Endodermal cell (in vitro differentiated cells): ENCODE measurements at regions not wholly inside any gene's neighbourhood (a gene's known extent, or its start where the extent isn't known, plus 50 kb on each side); places are given as distances from the start of the nearest gene placed in this dataset.

ENCODE experiments used
- DNase-seq: peaks from one replicate; pipeline ENCODE4 v3.0.0-alpha.2; 2017
- H3K27ac ChIP-seq: 2 replicates; pipeline ENCODE4 v1.5.1; 2013; ENCODE audit warnings: mild to moderate bottlenecking, low read depth, low read length, moderate library complexity
- H3K27me3 ChIP-seq: 2 replicates; pipeline ENCODE4 v1.6.1; 2013; ENCODE audit warnings: mild to moderate bottlenecking, low read length, moderate library complexity; ENCODE audit not compliant: insufficient read depth, control insufficient read depth, poor library complexity, severe bottlenecking
- H3K36me3 ChIP-seq: 2 replicates; pipeline ENCODE4 v1.7.0; 2013; ENCODE audit warnings: mild to moderate bottlenecking, low read length, moderate library complexity; ENCODE audit not compliant: control insufficient read depth, insufficient read depth
- H3K4me1 ChIP-seq: one replicate; pipeline ENCODE4 v1.7.0; 2013; ENCODE audit warnings: low read length; ENCODE audit not compliant: control insufficient read depth, insufficient read depth
- H3K4me3 ChIP-seq: 2 replicates; pipeline ENCODE4 v1.5.1; 2013; ENCODE audit warnings: mild to moderate bottlenecking, low read length, moderate library complexity
- H3K9ac ChIP-seq: 2 replicates; pipeline ENCODE4 v1.6.1; 2013; ENCODE audit warnings: mild to moderate bottlenecking, low read length, moderate library complexity; ENCODE audit not compliant: poor library complexity, severe bottlenecking; ENCODE audit errors: extremely low read depth
- H3K9me3 ChIP-seq: 2 replicates; pipeline ENCODE4 v1.6.1; 2013; ENCODE audit warnings: mild to moderate bottlenecking, low read length, moderate library complexity; ENCODE audit not compliant: control insufficient read depth
- H3K27ac Mint-ChIP-seq: 2 replicates; pipeline ENCODE4 v1.8.0; 2020; ENCODE audit warnings: mixed read lengths
- H3K27me3 Mint-ChIP-seq: 2 replicates; pipeline ENCODE4 v1.8.0; 2021; ENCODE audit warnings: mild to moderate bottlenecking, mixed read lengths; ENCODE audit not compliant: insufficient read depth
- H3K36me3 Mint-ChIP-seq: 2 replicates; pipeline ENCODE4 v1.8.0; 2020; ENCODE audit warnings: low read depth, mixed read lengths
- H3K4me1 Mint-ChIP-seq: 2 replicates; pipeline ENCODE4 v1.8.0; 2020; ENCODE audit warnings: mixed read lengths
- H3K4me3 Mint-ChIP-seq: 2 replicates; pipeline ENCODE4 v1.8.0; 2020; ENCODE audit warnings: mild to moderate bottlenecking, moderate library complexity, mixed read lengths
- H3K9me3 Mint-ChIP-seq: 2 replicates; pipeline ENCODE4 v1.8.0; 2020; ENCODE audit warnings: mild to moderate bottlenecking, mixed read lengths
- WGBS, 2 experiments: methylation state at CpG; one replicate each; pipeline versions ENCODE4 v1.1.5 to v1.1.7; 2013; ENCODE audit warnings: missing lambda C conversion rate in 2 of 2, mixed read lengths in 1 of 2; ENCODE audit not compliant: insufficient coverage in 1 of 2, insufficient read length in 1 of 2; 5-methylcytosine and 5-hydroxymethylcytosine counted together
- TF ChIP-seq, protein P1 (sequence below): fragments of 200-600 bp; sonication (generic); conservative IDR thresholded peaks from 2 replicates; pipeline ENCODE4 v1.5.0; 2021; ENCODE audit warnings: antibody characterized with exemption, mild to moderate bottlenecking

DNA sequence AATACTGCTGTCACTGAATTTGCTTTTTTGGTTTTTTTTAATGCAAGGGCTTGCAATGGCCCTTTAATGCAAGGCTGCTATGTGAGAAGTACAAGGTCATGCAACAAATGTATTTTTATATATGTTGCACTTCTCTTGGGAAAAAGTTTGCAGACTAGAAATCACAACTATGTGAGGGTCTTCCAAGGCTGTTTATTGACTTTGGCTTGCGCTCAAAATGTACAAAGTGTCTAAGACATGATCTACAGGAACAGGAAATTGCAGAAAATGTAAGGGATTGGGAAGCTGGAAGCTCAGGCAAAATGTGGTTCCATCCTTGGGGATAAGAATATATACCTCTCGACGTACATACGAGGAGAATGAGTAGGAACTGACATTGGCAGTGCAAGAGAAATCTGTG lies 92.2 kb upstream of the F13A1 start:
- Histone ChIP-seq H3K9me3 (no peaks in the 10 kb centered on the region), H3K9ac (no peak overlapping the region), H3K4me3 (no peak overlapping the region), H3K4me1 (no peaks in the 10 kb centered on the region), H3K27me3 (no peaks in the 10 kb centered on the region), H3K36me3 (no peaks in the 10 kb centered on the region), H3K27ac (no peak overlapping the region)
- DNase-seq = no peak
- H3K9me3 Mint-ChIP-seq = no peaks in the 10 kb centered on the region
- TF ChIP-seq, protein P1, sequence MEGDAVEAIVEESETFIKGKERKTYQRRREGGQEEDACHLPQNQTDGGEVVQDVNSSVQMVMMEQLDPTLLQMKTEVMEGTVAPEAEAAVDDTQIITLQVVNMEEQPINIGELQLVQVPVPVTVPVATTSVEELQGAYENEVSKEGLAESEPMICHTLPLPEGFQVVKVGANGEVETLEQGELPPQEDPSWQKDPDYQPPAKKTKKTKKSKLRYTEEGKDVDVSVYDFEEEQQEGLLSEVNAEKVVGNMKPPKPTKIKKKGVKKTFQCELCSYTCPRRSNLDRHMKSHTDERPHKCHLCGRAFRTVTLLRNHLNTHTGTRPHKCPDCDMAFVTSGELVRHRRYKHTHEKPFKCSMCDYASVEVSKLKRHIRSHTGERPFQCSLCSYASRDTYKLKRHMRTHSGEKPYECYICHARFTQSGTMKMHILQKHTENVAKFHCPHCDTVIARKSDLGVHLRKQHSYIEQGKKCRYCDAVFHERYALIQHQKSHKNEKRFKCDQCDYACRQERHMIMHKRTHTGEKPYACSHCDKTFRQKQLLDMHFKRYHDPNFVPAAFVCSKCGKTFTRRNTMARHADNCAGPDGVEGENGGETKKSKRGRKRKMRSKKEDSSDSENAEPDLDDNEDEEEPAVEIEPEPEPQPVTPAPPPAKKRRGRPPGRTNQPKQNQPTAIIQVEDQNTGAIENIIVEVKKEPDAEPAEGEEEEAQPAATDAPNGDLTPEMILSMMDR = no peak
- no peaks in the 10 kb centered on the region for H3K4me1 Mint-ChIP-seq
- H3K27ac Mint-ChIP-seq = no peak overlapping the region
- H3K4me3 Mint-ChIP-seq = no peak overlapping the region
- 89 to 92% methylated on average over 4 of the region's 4 CpGs for WGBS, 2 experiments
- no peaks in the 10 kb centered on the region for H3K36me3 Mint-ChIP-seq
- no peaks in the 10 kb centered on the region for H3K27me3 Mint-ChIP-seq

DNA sequence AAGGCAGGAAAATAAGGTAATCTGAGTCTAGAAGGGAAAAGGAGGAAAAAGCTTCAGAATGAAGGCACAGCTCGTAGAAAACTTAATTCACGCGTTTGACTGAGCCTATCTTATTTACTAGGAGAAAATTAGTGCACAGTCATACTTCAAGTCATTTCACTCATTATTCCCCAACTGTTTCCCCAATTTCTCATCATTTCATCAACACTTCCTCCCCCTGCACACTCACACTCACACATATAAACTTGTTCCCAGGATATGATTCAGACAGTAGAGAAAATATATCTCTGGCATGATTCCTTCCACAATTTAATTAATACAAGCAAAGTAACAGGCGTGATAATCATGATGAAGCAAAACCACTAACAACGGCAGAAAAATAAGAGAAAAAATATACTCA lies 94.5 kb upstream of the F13A1 start:
- TF ChIP-seq, protein P1 = no peak
- no peaks in the 10 kb centered on the region for H3K36me3 Mint-ChIP-seq

DNA sequence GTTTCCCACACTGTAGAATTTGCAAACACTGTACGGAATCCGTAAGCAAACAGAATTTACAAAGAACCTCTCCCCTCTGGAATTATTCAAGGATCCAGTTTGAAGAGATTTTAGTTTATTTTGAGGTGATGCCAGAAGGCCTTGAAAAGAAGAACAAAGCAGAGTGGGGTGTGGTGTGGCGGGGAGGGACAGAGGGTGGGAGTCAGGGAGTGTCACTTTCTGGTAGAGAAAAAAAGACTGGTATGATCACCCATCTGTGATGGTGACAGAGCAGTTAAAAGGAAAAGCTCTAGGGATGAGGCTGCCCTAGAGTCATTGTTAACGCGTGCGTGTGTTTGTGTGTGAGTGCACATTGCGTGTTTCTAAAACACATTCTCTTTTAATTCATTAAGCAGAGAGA lies 97.0 kb upstream of the F13A1 start:
- no peaks in the 10 kb centered on the region for H3K4me1 Mint-ChIP-seq
- H3K4me3 Mint-ChIP-seq = no peak overlapping the region
- H3K27ac Mint-ChIP-seq = no peak overlapping the region
- Histone ChIP-seq H3K9ac (no peak overlapping the region), H3K36me3 (no peaks in the 10 kb centered on the region), H3K27me3 (no peaks in the 10 kb centered on the region), H3K4me1 (no peaks in the 10 kb centered on the region), H3K27ac (no peak overlapping the region), H3K4me3 (no peak overlapping the region), H3K9me3 (no peaks in the 10 kb centered on the region)
- 92 to 94% methylated on average over 7 of the region's 7 CpGs for WGBS, 2 experiments
- H3K9me3 Mint-ChIP-seq = no peaks in the 10 kb centered on the region
- no peak for DNase-seq
- H3K36me3 Mint-ChIP-seq = no peaks in the 10 kb centered on the region
- no peaks in the 10 kb centered on the region for H3K27me3 Mint-ChIP-seq
- TF ChIP-seq, protein P1 = no peak

More for the DNA sequence above, 94.5 kb upstream of the F13A1 start:
- no peak overlapping the region for H3K27ac Mint-ChIP-seq
- Histone ChIP-seq H3K9ac (no peak overlapping the region), H3K9me3 (no peaks in the 10 kb centered on the region), H3K27me3 (no peaks in the 10 kb centered on the region), H3K4me3 (no peak overlapping the region), H3K27ac (no peak overlapping the region), H3K4me1 (no peaks in the 10 kb centered on the region), H3K36me3 (no peaks in the 10 kb centered on the region)
- 73 to 89% methylated on average over 3 to 5 of the region's 5 CpGs for WGBS, 2 experiments
- H3K4me3 Mint-ChIP-seq = no peak overlapping the region
- H3K4me1 Mint-ChIP-seq = no peaks in the 10 kb centered on the region
- H3K9me3 Mint-ChIP-seq = no peaks in the 10 kb centered on the region
- DNase-seq = no peak
- H3K27me3 Mint-ChIP-seq = no peaks in the 10 kb centered on the region
